ENCODE measurements at regions not wholly inside any gene's neighbourhood (a gene's known extent, or its start where the extent isn't known, plus 50 kb on each side); places are given as distances from the start of the nearest gene placed in this dataset.
"Not testable (repeated sequence)": the region's sequence is repeated elsewhere in the genome, so short reads cannot be mapped to it uniquely, and the experiment has no call there.

DNA sequence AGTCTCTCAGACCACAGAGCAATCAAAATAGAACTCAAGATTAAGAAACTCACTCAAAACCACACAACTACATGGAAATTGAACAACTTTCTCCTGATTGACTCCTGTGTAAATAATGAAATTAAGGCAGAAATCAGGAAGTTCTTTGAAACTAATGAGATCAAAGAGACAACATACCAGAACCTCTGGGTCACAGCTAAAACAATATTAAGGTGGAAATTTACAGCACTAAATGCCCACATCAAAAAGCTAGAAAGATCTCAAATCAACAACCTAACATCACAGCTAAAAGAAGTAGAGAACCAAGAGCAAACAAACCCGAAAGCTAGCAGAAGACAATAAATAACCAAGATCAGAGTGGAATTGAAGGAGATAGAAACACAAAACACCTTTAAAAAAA lies 395.0 kb upstream of the RORB start:
- not testable (repeated sequence) for TF ChIP-seq CTCF, EZH2 (IDR thresholded peaks at IDR 0.05)
